Thymus (tissue), 11 donors: ENCODE measurements at regions not wholly inside any gene's neighbourhood (a gene's known extent, or its start where the extent isn't known, plus 50 kb on each side); places are given as distances from the start of the nearest gene placed in this dataset.

ENCODE experiments used
- DNase-seq, 9 donors: peaks; one replicate each; pipeline ENCODE4 v3.0.0-alpha.2; 2013; ENCODE audit warnings: low spot score in 9 of 9, low read depth in 6 of 9, missing footprints in 1 of 9
- H3K27ac ChIP-seq, 2 donors: one replicate each; pipeline ENCODE4 v1.5.1; 2013; ENCODE audit warnings: control low read depth in 1 of 2, low read depth in 1 of 2, low read length in 1 of 2, mild to moderate bottlenecking in 1 of 2, moderate library complexity in 1 of 2
- H3K27me3 ChIP-seq, 2 donors: one replicate each; pipeline ENCODE4 v1.5.1; 2013; ENCODE audit warnings: low read length in 1 of 2; ENCODE audit not compliant: control insufficient read depth in 2 of 2, insufficient read depth in 1 of 2
- H3K36me3 ChIP-seq, 2 donors: one replicate each; pipeline ENCODE4 v1.5.1; 2013; ENCODE audit warnings: low read length in 1 of 2, mild to moderate bottlenecking in 1 of 2, moderate library complexity in 1 of 2; ENCODE audit not compliant: control insufficient read depth in 2 of 2, insufficient read depth in 2 of 2
- H3K4me1 ChIP-seq, 2 donors: one replicate each; pipeline ENCODE4 v1.5.1; 2013; ENCODE audit warnings: low read length in 2 of 2; ENCODE audit not compliant: control insufficient read depth in 2 of 2, insufficient read depth in 2 of 2
- H3K4me3 ChIP-seq, 2 donors: one replicate each; pipeline ENCODE4 v1.5.1; 2013; ENCODE audit warnings: low read length in 2 of 2, control low read depth in 1 of 2, mild to moderate bottlenecking in 1 of 2
- H3K9me3 ChIP-seq, 2 donors: one replicate each; pipeline ENCODE4 v1.5.1; 2013; ENCODE audit warnings: low read length in 1 of 2, mild to moderate bottlenecking in 1 of 2; ENCODE audit not compliant: control insufficient read depth in 2 of 2, insufficient read depth in 1 of 2
- WGBS: extraction: QIAGEN DNeasy Blood & Tissue Kit; methylation state at CpG from one replicate; pipeline ENCODE4 v1.1.7; 2013; 5-methylcytosine and 5-hydroxymethylcytosine counted together
- donor health status: healthy.

DNA sequence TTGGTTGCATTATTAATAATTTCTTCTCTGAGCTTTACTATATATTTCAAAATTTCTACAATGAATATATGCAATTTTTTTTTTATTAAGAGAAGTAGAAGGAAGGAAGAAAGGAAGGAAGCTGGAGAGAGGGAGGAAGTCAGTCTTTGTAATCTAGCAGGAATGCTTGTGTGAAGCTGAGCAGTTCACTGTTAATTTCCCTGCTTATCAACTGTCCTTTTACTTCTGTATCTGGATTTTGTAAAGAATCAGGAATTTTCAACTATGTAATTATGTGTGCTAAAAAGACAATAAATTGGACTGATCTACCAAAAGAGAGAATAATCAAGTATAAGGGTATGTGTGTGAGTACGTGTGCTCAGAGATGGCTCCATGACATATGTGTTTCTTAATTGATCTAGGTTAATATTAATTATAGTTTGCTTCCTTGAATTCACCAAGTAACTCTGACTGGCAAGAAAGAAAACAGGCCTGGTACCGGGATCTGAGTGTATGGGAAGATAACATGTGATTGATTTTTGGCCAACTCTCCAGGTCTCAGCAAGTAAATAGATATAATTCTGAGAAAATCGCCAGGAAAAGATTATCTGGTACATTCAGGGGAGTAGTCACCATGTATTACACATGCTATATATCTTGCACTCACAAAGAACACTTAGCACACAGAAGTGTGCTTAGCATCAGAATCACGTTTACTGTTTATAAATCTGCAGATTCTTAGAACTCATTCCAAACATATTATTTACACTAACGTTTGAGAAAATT, 1758.8 kb upstream of the WWC1 start:
- Histone ChIP-seq H3K27me3 (no peaks in the 10 kb centered on the region), H3K4me1 (no peaks in the 10 kb centered on the region), H3K27ac (no peak overlapping the region), H3K9me3 (no peaks in the 10 kb centered on the region), H3K36me3 (no peaks in the 10 kb centered on the region), H3K4me3 (no peak overlapping the region)
- WGBS = 91% methylated on average over 5 of the region's 5 CpGs
- no peak for DNase-seq

DNA sequence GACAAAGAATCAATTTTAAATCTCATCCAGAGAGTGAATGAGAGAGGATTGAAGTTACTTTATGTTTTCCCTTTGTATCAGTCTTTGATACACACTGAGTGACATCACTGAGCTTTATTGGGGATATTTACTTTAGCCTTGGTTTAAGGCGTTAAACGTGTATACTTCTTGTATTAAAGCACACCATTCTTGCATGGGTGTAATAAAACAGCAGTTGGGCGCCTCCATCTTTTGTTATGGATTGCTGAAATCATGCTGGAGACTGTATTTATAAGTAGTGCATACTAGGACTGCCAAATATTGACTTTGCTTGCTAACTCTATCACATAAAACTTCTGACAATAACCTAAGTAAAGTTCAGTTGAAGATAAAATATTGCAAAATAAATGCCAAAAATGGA, 1755.8 kb upstream of the WWC1 start:
- WGBS = 88% methylated on average over 3 of the region's 3 CpGs
- H3K9me3 ChIP-seq = peaks cover 0 to 4% of the 10 kb centered on the region in 2 donors
- H3K36me3 ChIP-seq = no peaks in the 10 kb centered on the region
- H3K4me1 ChIP-seq = no peaks in the 10 kb centered on the region
- no peak overlapping the region for H3K27ac ChIP-seq
- DNase-seq = no peak
- H3K27me3 ChIP-seq = no peaks in the 10 kb centered on the region
- H3K4me3 ChIP-seq = no peak overlapping the region

DNA sequence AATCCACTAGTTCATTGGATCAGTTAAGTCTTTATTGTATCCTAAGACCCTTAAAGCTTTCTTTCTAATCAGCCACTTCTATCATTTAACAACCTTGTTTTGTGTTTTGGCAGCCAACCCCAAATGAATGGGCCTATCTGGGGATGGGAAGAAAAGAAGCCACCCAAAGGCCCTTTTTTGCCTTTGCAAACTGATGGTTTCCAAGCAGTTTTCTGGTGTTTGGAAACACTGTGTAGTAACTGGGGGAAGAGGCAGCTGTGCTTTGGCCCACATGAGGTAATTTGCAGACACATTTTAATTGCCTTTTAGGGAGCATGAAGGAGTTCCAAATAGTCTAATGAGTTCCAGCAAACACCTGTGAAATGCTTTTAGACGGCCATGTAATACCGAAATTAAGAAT, 1751.3 kb upstream of the WWC1 start:
- 85% methylated on average over 2 of the region's 2 CpGs for WGBS
- Histone ChIP-seq H3K9me3 (peaks cover 0 to 4% of the 10 kb centered on the region in 2 donors), H3K4me3 (no peak overlapping the region), H3K27me3 (no peaks in the 10 kb centered on the region), H3K27ac (no peak overlapping the region), H3K36me3 (no peaks in the 10 kb centered on the region), H3K4me1 (no peaks in the 10 kb centered on the region)
- DNase-seq = no peak

DNA sequence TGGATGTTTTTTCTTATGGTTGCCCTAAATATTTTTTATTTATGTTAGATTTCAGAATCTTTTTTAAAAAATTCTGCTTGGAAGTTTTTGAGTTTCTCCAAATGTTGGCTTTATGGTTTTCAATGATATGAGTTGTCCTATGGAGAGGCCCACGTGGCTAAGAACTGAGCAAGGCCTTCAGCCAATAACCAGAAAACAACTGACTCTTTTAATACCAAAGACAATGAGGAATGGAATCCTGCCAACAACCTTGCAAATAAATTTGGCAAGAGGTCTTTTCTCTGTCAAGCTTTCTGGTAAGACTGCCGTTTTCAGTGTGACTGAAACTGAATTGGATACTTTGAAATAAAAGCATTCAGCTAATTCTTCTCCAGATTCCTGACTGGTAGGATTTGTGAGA, 1740.1 kb upstream of the WWC1 start:
- peak in 1 of 9 donors; percentile 5 for DNase-seq
- no peaks in the 10 kb centered on the region for H3K36me3 ChIP-seq
- H3K4me1 ChIP-seq = no peaks in the 10 kb centered on the region
- H3K9me3 ChIP-seq = peaks cover 0 to 4% of the 10 kb centered on the region in 2 donors
- no peak overlapping the region for H3K27ac ChIP-seq
- 53% methylated on average over 2 of the region's 2 CpGs for WGBS
- H3K4me3 ChIP-seq = no peak overlapping the region
- H3K27me3 ChIP-seq = no peaks in the 10 kb centered on the region

DNA sequence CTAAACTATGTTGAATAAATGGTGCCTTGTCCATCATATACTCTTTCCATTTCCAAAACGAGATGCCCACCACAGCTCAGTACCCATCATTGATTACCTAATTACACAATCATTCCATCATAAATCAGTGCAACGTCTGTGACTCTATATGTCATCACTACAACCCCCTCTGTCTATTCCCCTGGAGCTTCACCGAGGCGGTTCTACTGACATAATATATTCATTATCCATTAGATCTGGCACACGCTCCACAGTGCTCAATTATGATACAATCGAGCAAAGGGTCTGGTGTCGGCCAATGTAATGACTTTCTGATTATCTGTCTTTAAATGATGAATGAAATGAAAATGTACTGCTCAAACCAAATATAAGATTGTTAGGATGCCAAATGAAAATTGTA, 1737.7 kb upstream of the WWC1 start:
- Histone ChIP-seq H3K36me3 (no peaks in the 10 kb centered on the region), H3K27ac (no peak overlapping the region), H3K27me3 (no peaks in the 10 kb centered on the region), H3K4me3 (no peak overlapping the region), H3K9me3 (peaks cover 0 to 4% of the 10 kb centered on the region in 2 donors), H3K4me1 (no peaks in the 10 kb centered on the region)
- WGBS = 90% methylated on average over 7 of the region's 7 CpGs
- no peak for DNase-seq

DNA sequence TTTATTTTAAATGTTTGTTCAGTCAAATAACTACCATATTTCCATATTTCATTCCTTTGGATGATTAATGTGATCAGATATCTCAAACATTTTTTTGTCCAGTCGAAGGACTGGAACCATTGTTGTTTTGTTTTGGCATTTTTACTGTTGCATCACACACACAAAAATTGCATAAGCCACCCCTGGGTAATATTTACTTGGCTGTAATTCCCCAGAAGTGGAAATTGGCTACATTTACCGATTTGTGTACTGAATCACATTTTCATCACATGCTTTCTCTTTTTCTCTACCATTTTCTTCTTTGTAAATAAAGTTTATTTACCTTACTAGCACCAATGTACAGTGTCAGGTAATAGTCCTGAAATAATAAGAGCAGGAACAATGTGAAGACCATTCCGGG, 1729.7 kb upstream of the WWC1 start:
- H3K27me3 ChIP-seq = no peaks in the 10 kb centered on the region
- H3K4me1 ChIP-seq = no peaks in the 10 kb centered on the region
- H3K27ac ChIP-seq = no peak overlapping the region
- no peaks in the 10 kb centered on the region for H3K36me3 ChIP-seq
- 81% methylated on average over 3 of the region's 3 CpGs for WGBS
- DNase-seq = no peak
- H3K4me3 ChIP-seq = no peak overlapping the region
- no peaks in the 10 kb centered on the region for H3K9me3 ChIP-seq

DNA sequence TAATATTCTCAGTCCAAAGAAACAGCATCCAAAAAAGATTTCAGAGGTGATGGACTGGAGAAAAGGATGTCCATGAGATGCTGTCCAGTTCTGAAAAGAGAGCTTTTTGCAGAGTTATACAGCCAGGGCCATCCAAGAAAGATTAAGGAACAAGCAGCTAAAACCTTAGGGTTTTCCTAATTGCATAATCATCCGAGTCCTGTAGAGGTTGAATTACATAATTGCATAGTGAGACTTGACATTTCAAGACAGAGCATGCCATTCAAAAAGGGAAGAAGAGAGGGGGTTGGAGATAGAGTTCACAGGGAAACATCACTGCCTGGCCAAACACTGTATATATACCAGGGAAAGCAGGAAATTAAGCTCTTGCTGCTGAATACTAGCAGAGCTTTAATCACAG, 1729.2 kb upstream of the WWC1 start:
- Histone ChIP-seq H3K36me3 (no peaks in the 10 kb centered on the region), H3K4me3 (no peak overlapping the region), H3K4me1 (no peaks in the 10 kb centered on the region), H3K9me3 (no peaks in the 10 kb centered on the region), H3K27ac (no peak overlapping the region), H3K27me3 (no peaks in the 10 kb centered on the region)
- peak in 2 of 9 donors; percentile 0 for DNase-seq
- WGBS = 29% methylated on average over 1 of the region's 1 CpG

DNA sequence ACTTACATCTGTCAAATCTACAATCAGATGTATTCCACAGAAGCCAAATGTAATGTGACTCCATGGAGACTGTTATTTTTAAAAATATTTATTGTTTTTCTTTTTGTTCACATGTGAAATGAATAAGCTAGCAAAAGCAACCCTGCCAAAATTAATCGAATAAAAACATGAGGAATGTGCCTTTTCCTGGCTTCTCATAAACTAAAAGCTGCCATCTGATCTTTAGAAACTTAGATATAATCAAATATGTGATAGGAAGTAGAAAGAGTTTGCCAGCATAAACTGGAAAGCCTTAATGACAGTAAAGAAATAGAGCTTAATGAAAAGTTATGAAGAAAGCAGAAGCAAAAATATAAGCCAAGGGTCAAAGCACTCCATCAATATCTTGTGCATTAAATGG, 1724.7 kb upstream of the WWC1 start:
- H3K9me3 ChIP-seq = peaks cover 0 to 3% of the 10 kb centered on the region in 2 donors

DNA sequence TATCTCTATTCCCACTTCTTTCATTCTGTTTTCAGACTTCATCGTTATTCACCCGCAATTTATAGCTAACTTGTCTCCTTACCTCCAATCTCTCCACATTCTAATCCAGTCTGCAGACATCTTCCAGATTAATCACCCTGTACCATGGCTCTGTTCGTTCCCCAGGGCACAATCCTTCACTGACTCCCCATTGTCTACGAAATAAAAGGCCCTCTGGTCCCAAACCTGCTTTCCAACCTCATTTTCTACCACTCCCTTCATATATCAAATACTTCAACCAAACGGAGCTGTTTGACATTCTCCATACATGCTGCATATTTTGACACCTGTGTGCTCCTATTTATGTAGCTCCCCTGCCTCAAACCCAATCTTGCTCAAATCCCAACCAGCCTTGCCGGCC, 1720.6 kb upstream of the WWC1 start:
- no peak for DNase-seq
- Histone ChIP-seq H3K4me1 (no peaks in the 10 kb centered on the region), H3K9me3 (peaks cover 0 to 3% of the 10 kb centered on the region in 2 donors), H3K27me3 (no peaks in the 10 kb centered on the region), H3K36me3 (no peaks in the 10 kb centered on the region), H3K4me3 (no peak overlapping the region), H3K27ac (no peak overlapping the region)
- WGBS = 81% methylated on average over 6 of the region's 6 CpGs

More for the DNA sequence above, 1724.7 kb upstream of the WWC1 start:
- 79% methylated on average over 1 of the region's 1 CpG for WGBS
- H3K4me3 ChIP-seq = no peak overlapping the region
- no peaks in the 10 kb centered on the region for H3K4me1 ChIP-seq
- no peak overlapping the region for H3K27ac ChIP-seq
- H3K27me3 ChIP-seq = no peaks in the 10 kb centered on the region
- no peak for DNase-seq
- no peaks in the 10 kb centered on the region for H3K36me3 ChIP-seq
